ENCODE measurements at regions not wholly inside any gene's neighbourhood (a gene's known extent, or its start where the extent isn't known, plus 50 kb on each side); places are given as distances from the start of the nearest gene placed in this dataset.

- TF ChIP-seq ZNF48 (tag by site-specific recombination; IDR thresholded peaks at IDR 0.05) (no peak), BCL11A (tag by site-specific recombination; IDR thresholded peaks at IDR 0.05; ENCODE audit: low read depth) (no peak), ZBTB11 (tag by site-specific recombination; conservative IDR thresholded peaks at IDR 0.05; ENCODE audit: low read depth) (no peak), ZSCAN4 (tag by site-specific recombination; IDR thresholded peaks at IDR 0.05) (no peak), ZNF660 (tag by site-specific recombination; IDR thresholded peaks at IDR 0.05) (no peak), ZNF561 (tag by site-specific recombination; IDR thresholded peaks at IDR 0.05; ENCODE audit: borderline replicate concordance) (no peak), ZNF558 (tag by site-specific recombination; IDR thresholded peaks at IDR 0.05) (no peak), CTCF (tag by site-specific recombination; IDR thresholded peaks at IDR 0.05) (no peak), KLF10 (tag by site-specific recombination; IDR thresholded peaks at IDR 0.05) (no peak), ZBTB1 (tag by site-specific recombination; IDR thresholded peaks at IDR 0.05) (no peak), ZSCAN30 (tag by site-specific recombination; IDR thresholded peaks at IDR 0.05) (no peak), SALL2 (tag by site-specific recombination; IDR thresholded peaks at IDR 0.05; ENCODE audit: borderline replicate concordance) (no peak)
Observed at GRCh38 chr4:188411805-188412204, 272.6 kb downstream of the TRIML1 start.
